H1 (cell line): ENCODE measurements at regions not wholly inside any gene's neighbourhood (a gene's known extent, or its start where the extent isn't known, plus 50 kb on each side); places are given as distances from the start of the nearest gene placed in this dataset.

Experiments used
- CTCF ChIA-PET: fragments of 300-600 bp; sonication (Branson Sonifier 250); formaldehyde crosslinking; loops from one replicate; lab custom pipeline; 2021; ENCODE audit not compliant: partially characterized antibody; lab: Charles Lee
- POLR2A ChIA-PET: fragments of 300-600 bp; sonication (Branson Sonifier 250); formaldehyde crosslinking; loops from one replicate; lab custom pipeline; 2021; ENCODE audit warnings: inconsistent platforms; ENCODE audit not compliant: partially characterized antibody; lab: Charles Lee
- DNase-seq, 2 experiments: peaks; one replicate each; pipeline versions ENCODE4 v3.0.0 to v3.0.0-alpha.2; 2010 to 2022; ENCODE audit warnings: low spot score in 2 of 2, low read depth in 1 of 2, mixed read lengths in 1 of 2
- FAIRE-seq: peaks from 2 replicates; lab custom pipeline; 2011; peaks lifted over from hg19 to GRCh38; lab: Jason Lieb, UNC
- H2AFZ ChIP-seq: 2 replicates; pipeline ENCODE4 v1.8.1; 2012; ENCODE audit warnings: low read length, inconsistent platforms
- H2AK5ac ChIP-seq: 2 replicates; pipeline ENCODE4 v1.6.1; 2013; ENCODE audit warnings: low read depth, low read length
- H2BK120ac ChIP-seq: replicated peaks from 2 replicates; pipeline ENCODE3; 2013; ENCODE audit warnings: low read depth, low read length, inconsistent platforms
- H2BK12ac ChIP-seq: 2 replicates; pipeline ENCODE4 v1.6.1; 2013; ENCODE audit warnings: low read depth, low read length
- H2BK15ac ChIP-seq: 2 replicates; pipeline ENCODE4 v1.6.1; 2013; ENCODE audit warnings: low read length
- H2BK20ac ChIP-seq: 2 replicates; pipeline ENCODE4 v1.6.1; 2013; ENCODE audit warnings: low read length
- H2BK5ac ChIP-seq: 2 replicates; pipeline ENCODE4 v1.6.1; 2013; ENCODE audit warnings: low read depth, low read length
- H3K14ac ChIP-seq: 2 replicates; pipeline ENCODE4 v1.6.1; 2013; ENCODE audit warnings: inconsistent platforms; ENCODE audit not compliant: insufficient read length
- H3K18ac ChIP-seq: 2 replicates; pipeline ENCODE4 v1.6.1; 2013; ENCODE audit warnings: low read length; ENCODE audit errors: extremely low read depth
- H3K23ac ChIP-seq: 2 replicates; pipeline ENCODE4 v1.6.1; 2013; ENCODE audit warnings: inconsistent platforms; ENCODE audit not compliant: insufficient read length
- H3K23me2 ChIP-seq: 2 replicates; pipeline ENCODE4 v1.6.1; 2013; ENCODE audit warnings: low read depth, low read length
- H3K27ac ChIP-seq: 2 replicates; pipeline ENCODE4 v1.6.1; 2011; ENCODE audit warnings: low read depth, low read length, inconsistent platforms
- H3K27me3 ChIP-seq, 4 experiments: replicated peaks in 1 of 4; 1 replicate in 1 of 4; 2 replicates in 3 of 4; pipeline versions ENCODE4 v1.6.1 to v1.8.1; 2011 to 2013; ENCODE audit warnings: low read length in 3 of 4, mild to moderate bottlenecking in 3 of 4, inconsistent platforms in 2 of 4, mixed read lengths in 2 of 4, moderate library complexity in 1 of 4; ENCODE audit not compliant: control insufficient read depth in 3 of 4, insufficient read depth in 3 of 4; ENCODE audit errors: extremely low read depth in 1 of 4
- H3K36me3 ChIP-seq, 4 experiments: 2 replicates each; pipeline versions ENCODE4 v1.6.1 to v1.8.1; 2011 to 2013; ENCODE audit warnings: mild to moderate bottlenecking in 4 of 4, low read length in 3 of 4, moderate library complexity in 2 of 4, control low read depth in 1 of 4, inconsistent platforms in 1 of 4; ENCODE audit not compliant: insufficient read depth in 4 of 4, control insufficient read depth in 2 of 4
- H3K4ac ChIP-seq: replicated peaks from 2 replicates; pipeline ENCODE3; 2013; ENCODE audit warnings: low read length, low read depth, mixed read lengths, inconsistent platforms; ENCODE audit not compliant: insufficient read length
- H3K4me1 ChIP-seq, 4 experiments: replicated peaks in 1 of 4; 1 replicate in 1 of 4; 2 replicates in 3 of 4; pipeline versions ENCODE4 v1.6.1 to v1.8.1; 2011 to 2013; ENCODE audit warnings: low read length in 3 of 4, inconsistent platforms in 2 of 4, mixed read lengths in 1 of 4; ENCODE audit not compliant: insufficient read depth in 4 of 4, control insufficient read depth in 3 of 4
- H3K4me2 ChIP-seq, 2 experiments: 2 replicates each; pipeline versions ENCODE4 v1.6.1 to v1.8.1; 2011 to 2013; ENCODE audit warnings: low read depth in 2 of 2, low read length in 2 of 2, control low read depth in 1 of 2, inconsistent platforms in 1 of 2, mild to moderate bottlenecking in 1 of 2; ENCODE audit not compliant: insufficient read depth in 1 of 2
- H3K4me3 ChIP-seq, 4 experiments: fragments of 200-600, 300-600 bp in 1 of 4; sonication (generic), shearing (Covaris generic), sonication (Bioruptor Twin) in 1 of 4; 2 replicates each; pipeline versions ENCODE4 v1.5.1 to v1.8.1; 2011 to 2016; ENCODE audit warnings: low read length in 4 of 4, low read depth in 3 of 4, control low read depth in 2 of 4, inconsistent platforms in 2 of 4, mild to moderate bottlenecking in 2 of 4, mixed read lengths in 1 of 4, moderate library complexity in 1 of 4; ENCODE audit not compliant: insufficient read depth in 2 of 4; ENCODE audit errors: extremely low read depth in 1 of 4
- H3K56ac ChIP-seq: replicated peaks from 2 replicates; pipeline ENCODE3; 2013; ENCODE audit warnings: low read depth, mild to moderate bottlenecking, mixed read lengths, low read length, inconsistent platforms; ENCODE audit not compliant: insufficient read length
- H3K79me1 ChIP-seq: 2 replicates; pipeline ENCODE4 v1.6.1; 2013; ENCODE audit warnings: low read depth, low read length, control low read depth
- H3K79me2 ChIP-seq, 2 experiments: 2 replicates each; pipeline versions ENCODE4 v1.6.1 to v1.8.1; 2012 to 2013; ENCODE audit warnings: low read length in 2 of 2, mild to moderate bottlenecking in 2 of 2, inconsistent platforms in 1 of 2; ENCODE audit not compliant: insufficient read depth in 2 of 2, control insufficient read depth in 1 of 2
- H3K9ac ChIP-seq, 4 experiments: replicated peaks in 1 of 4; 1 replicate in 1 of 4; 2 replicates in 3 of 4; pipeline versions ENCODE4 v1.6.1 to v1.8.1; 2011 to 2013; ENCODE audit warnings: low read depth in 3 of 4, low read length in 3 of 4, control low read depth in 2 of 4, mild to moderate bottlenecking in 2 of 4, moderate library complexity in 2 of 4, inconsistent platforms in 1 of 4; ENCODE audit errors: extremely low read depth in 1 of 4
- H3K9me3 ChIP-seq, 2 experiments: 2 replicates each; pipeline versions ENCODE4 v1.6.1 to v1.8.1; 2012 to 2013; ENCODE audit warnings: mild to moderate bottlenecking in 2 of 2, moderate library complexity in 2 of 2, control low read depth in 1 of 2, inconsistent platforms in 1 of 2, low read depth in 1 of 2, low read length in 1 of 2, mixed read lengths in 1 of 2; ENCODE audit not compliant: insufficient read depth in 2 of 2
- H4K20me1 ChIP-seq, 2 experiments: replicated peaks in 1 of 2; 2 replicates each; pipeline versions ENCODE3 to v1.8.1; 2011 to 2013; ENCODE audit warnings: inconsistent platforms in 2 of 2, low read length in 2 of 2, mild to moderate bottlenecking in 1 of 2; ENCODE audit not compliant: insufficient read depth in 2 of 2, control insufficient read depth in 1 of 2
- H4K5ac ChIP-seq: 2 replicates; pipeline ENCODE4 v1.6.1; 2013; ENCODE audit warnings: low read length, low read depth, mixed read lengths, inconsistent platforms; ENCODE audit not compliant: insufficient read length
- H4K8ac ChIP-seq: 2 replicates; pipeline ENCODE4 v1.8.0; 2013; ENCODE audit warnings: mild to moderate bottlenecking, moderate library complexity, low read length, inconsistent platforms; ENCODE audit not compliant: insufficient read depth; ENCODE audit errors: extremely low read depth
- H4K91ac ChIP-seq: replicated peaks from 2 replicates; pipeline ENCODE3; 2013; ENCODE audit warnings: low read length, mixed read lengths, inconsistent platforms; ENCODE audit not compliant: insufficient read length
- CTCF ChIP-seq, 3 experiments: IDR thresholded peaks; 1 replicate in 2 of 3; 2 replicates in 1 of 3; pipeline versions ENCODE4 v1.5.1 to v1.6.1; 2011; ENCODE audit warnings: low read length in 3 of 3, mild to moderate bottlenecking in 3 of 3, inconsistent platforms in 2 of 3, low read depth in 1 of 3, moderate library complexity in 1 of 3; ENCODE audit not compliant: insufficient read depth in 1 of 3; ENCODE audit errors: control extremely low read depth in 1 of 3
- EP300 ChIP-seq, 2 experiments: IDR thresholded peaks; 1 replicate in 1 of 2; 2 replicates in 1 of 2; pipeline ENCODE4 v1.6.1; 2011 to 2012; ENCODE audit warnings: low read depth in 2 of 2, low read length in 2 of 2, mild to moderate bottlenecking in 2 of 2, borderline replicate concordance in 1 of 2, inconsistent platforms in 1 of 2, moderate library complexity in 1 of 2
- GABPA ChIP-seq: IDR thresholded peaks from 2 replicates; pipeline ENCODE4 v1.6.1; 2011; ENCODE audit warnings: mild to moderate bottlenecking, low read length, moderate library complexity, borderline replicate concordance; ENCODE audit not compliant: insufficient read depth
- MAX ChIP-seq: IDR thresholded peaks from 2 replicates; pipeline ENCODE4 v1.6.1; 2012; ENCODE audit warnings: inconsistent platforms
- POU5F1 ChIP-seq: IDR thresholded peaks from 2 replicates; pipeline ENCODE4 v1.6.1; 2011; ENCODE audit warnings: low read depth, mild to moderate bottlenecking, low read length, moderate library complexity
- SP4 ChIP-seq: IDR thresholded peaks from 2 replicates; pipeline ENCODE4 v1.6.1; 2012; ENCODE audit warnings: low read length, inconsistent platforms
- SRF ChIP-seq: IDR thresholded peaks from 2 replicates; pipeline ENCODE4 v1.6.1; 2011; ENCODE audit warnings: mild to moderate bottlenecking, low read depth, low read length, moderate library complexity
- TCF12 ChIP-seq: IDR thresholded peaks from 2 replicates; pipeline ENCODE4 v1.6.1; 2011; ENCODE audit warnings: low read depth, mild to moderate bottlenecking, low read length
- USF2 ChIP-seq: IDR thresholded peaks from 2 replicates; pipeline ENCODE4 v1.6.1; 2011; ENCODE audit warnings: low read length, improper control_type of control experiment
- WGBS, 2 experiments: shearing (Covaris generic) in 1 of 2; methylation state at CpG; one replicate each; pipeline versions ENCODE4 v1.1.6 to v1.1.7; 2013 to 2015; ENCODE audit warnings: low lambda C conversion rate in 2 of 2, mixed read lengths in 2 of 2, inconsistent platforms in 1 of 2, low coverage in 1 of 2, missing lambda C conversion rate in 1 of 2; ENCODE audit not compliant: insufficient replicate concordance in 2 of 2, insufficient coverage in 1 of 2, insufficient read length in 1 of 2; ENCODE audit errors: extremely low coverage in 1 of 2, missing lambda C conversion rate in 1 of 2; 5-methylcytosine and 5-hydroxymethylcytosine counted together

- Histone ChIP-seq H3K18ac (peak overlapping the region; percentile 28; the same call in 1 of the 2 replicates), H3K4ac (no peak overlapping the region), H3K79me2 (no peaks in the 10 kb centered on the region), H3K4me3 (peak overlapping the region in 1 of 4 experiments; percentile 36; a peak in 1 of 8 replicates), H4K20me1 (no peaks in the 10 kb centered on the region), H3K9ac (no peak overlapping the region), H4K5ac (no peak overlapping the region), H2AFZ (0 out of 2 replicates have a peak overlapping the region, but pooled peaks have one; percentile 57), H3K36me3 (no peaks in the 10 kb centered on the region; a peak in 1 of 8 replicates), H2BK20ac (peak overlapping the region; percentile 76; the same call in 1 of the 2 replicates), H3K27ac (peak overlapping the region; percentile 68; the same call in 1 of the 2 replicates), H3K4me1 (peaks cover 3 to 16% (median 12%) of the 10 kb centered on the region in 4 experiments; a peak in 5 of 7 replicates), H4K8ac (no peak overlapping the region), H3K23me2 (no peaks in the 10 kb centered on the region), H3K4me2 (peak overlapping the region; percentile 48 to 54; a peak in 3 of 4 replicates), H3K56ac (no peak overlapping the region), H3K9me3 (no peaks in the 10 kb centered on the region), H3K79me1 (no peaks in the 10 kb centered on the region), H4K91ac (no peak overlapping the region), H3K27me3 (no peaks in the 10 kb centered on the region; a peak in 1 of 7 replicates), H2BK15ac (peak overlapping the region; percentile 83), H2BK120ac (peak overlapping the region; percentile 47), H2BK5ac (peak overlapping the region; percentile 93), H2AK5ac (peak overlapping the region; percentile 45; the same call in 1 of the 2 replicates), H3K23ac (no peak overlapping the region), H3K14ac (no peak overlapping the region), H2BK12ac (peak overlapping the region; percentile 93)
- DNase-seq (no peak), FAIRE-seq (no peak)
- CTCF ChIA-PET, result interaction anchor here (0.7 to 3.1 kb wide), 3 partner anchors 9 to 27 kb away, joined by 3 to 13 read pairs (median 6); no protein-coding TSS in a partner anchor
- WGBS, 2 experiments, result 79% methylated on average over 5 of the region's 5 CpGs; no CpG with 5 or more reads in 1 of the 2 experiments
- POLR2A ChIA-PET, result interaction anchor here (0.8 to 1.7 kb wide), 6 partner anchors 9 to 142 kb away, joined by 3 to 9 read pairs (median 5); partner anchors contain the start of genes HSPA2 and ZBTB1
- TF ChIP-seq TCF12 (no peak), EP300 (IDR thresholded peaks at IDR 0.05; ENCODE audit: borderline replicate concordance in 1 of 2, low read depth in 2 of 2, low read length in 2 of 2) (no peak), CTCF (IDR thresholded peaks at IDR 0.05; ENCODE audit: control extremely low read depth in 1 of 3, insufficient read depth in 1 of 3, low read depth in 1 of 3, low read length in 3 of 3) (no peak), SP4 (no peak), GABPA (no peak), POU5F1 (no peak), USF2 (no peak), SRF (no peak), MAX (no peak)
These were observed 58.1 kb upstream of the PLEKHG3 start for GRCh38 chr14:64646103-64646502.
